ENCODE measurements at regions not wholly inside any gene's neighbourhood (a gene's known extent, or its start where the extent isn't known, plus 50 kb on each side); places are given as distances from the start of the nearest gene placed in this dataset.

- Mint-ChIP-seq H3K27me3 (ENCODE audit: low read depth in 3 of 3) (peaks cover 0 to 1% (median 0%) of the 10 kb centered on the region in 3 donors), H3K36me3 (no peaks in the 10 kb centered on the region), H3K27ac (no peak overlapping the region), H3K9me3 (peaks cover 0 to 46% (median 8%) of the 10 kb centered on the region in 6 donors), H3K4me1 (no peaks in the 10 kb centered on the region), H3K4me3 (peak overlapping the region in 2 of 5 donors; percentile 3 to 13)
- no peak for DNase-seq
These were observed 468.0 kb upstream of the GBE1 start for GRCh38 chr3:82229397-82229796.

- Mint-ChIP-seq H3K9me3 (peaks cover 9 to 41% (median 20%) of the 10 kb centered on the region in 6 donors), H3K4me3 (no peak overlapping the region), H3K27me3 (ENCODE audit: low read depth in 3 of 3) (peaks cover 0 to 1% (median 1%) of the 10 kb centered on the region in 3 donors), H3K27ac (no peak overlapping the region), H3K36me3 (no peaks in the 10 kb centered on the region), H3K4me1 (no peaks in the 10 kb centered on the region)
- DNase-seq = no peak
These were observed 463.2 kb upstream of the GBE1 start for GRCh38 chr3:82224661-82225060.

GRCh38 chr3:82222401-82222800 is 461.0 kb upstream of the GBE1 start:
- Mint-ChIP-seq H3K27me3 (ENCODE audit: low read depth in 3 of 3) (peaks cover 0 to 1% (median 0%) of the 10 kb centered on the region in 3 donors), H3K4me1 (no peaks in the 10 kb centered on the region), H3K27ac (no peak overlapping the region), H3K9me3 (peaks cover 7 to 42% (median 21%) of the 10 kb centered on the region in 6 donors), H3K36me3 (no peaks in the 10 kb centered on the region), H3K4me3 (no peak overlapping the region)
- no peak for DNase-seq

- Mint-ChIP-seq H3K27me3 (ENCODE audit: low read depth in 3 of 3) (peaks cover 0 to 1% (median 0%) of the 10 kb centered on the region in 3 donors), H3K4me3 (no peak overlapping the region), H3K36me3 (no peaks in the 10 kb centered on the region), H3K4me1 (no peaks in the 10 kb centered on the region), H3K27ac (no peak overlapping the region), H3K9me3 (peaks cover 9 to 38% (median 16%) of the 10 kb centered on the region in 6 donors)
- no peak for DNase-seq
These were observed 456.1 kb upstream of the GBE1 start for GRCh38 chr3:82217571-82217970.

GRCh38 chr3:82208002-82208710 is 446.7 kb upstream of the GBE1 start:
- no peak for DNase-seq
- Mint-ChIP-seq H3K9me3 (peaks cover 7 to 47% (median 13%) of the 10 kb centered on the region in 6 donors), H3K4me3 (no peak overlapping the region), H3K4me1 (no peaks in the 10 kb centered on the region), H3K36me3 (no peaks in the 10 kb centered on the region), H3K27ac (no peak overlapping the region), H3K27me3 (ENCODE audit: low read depth in 3 of 3) (no peaks in the 10 kb centered on the region)

- peaks cover 5 to 39% (median 11%) of the 10 kb centered on the region in 6 donors for H3K9me3 Mint-ChIP-seq
- no peak for DNase-seq
- H3K4me3 Mint-ChIP-seq = no peak overlapping the region
- H3K27ac Mint-ChIP-seq = no peak overlapping the region
- no peaks in the 10 kb centered on the region for H3K27me3 Mint-ChIP-seq (ENCODE audit: low read depth in 3 of 3)
- H3K4me1 Mint-ChIP-seq = no peaks in the 10 kb centered on the region
- no peaks in the 10 kb centered on the region for H3K36me3 Mint-ChIP-seq
These were observed 440.8 kb upstream of the GBE1 start for GRCh38 chr3:82202269-82202668.

- no peak overlapping the region for H3K27ac Mint-ChIP-seq
- H3K9me3 Mint-ChIP-seq = peaks cover 5 to 43% (median 11%) of the 10 kb centered on the region in 6 donors
- H3K4me1 Mint-ChIP-seq = no peaks in the 10 kb centered on the region
- H3K27me3 Mint-ChIP-seq (ENCODE audit: low read depth in 3 of 3) = no peaks in the 10 kb centered on the region
- no peak overlapping the region for H3K4me3 Mint-ChIP-seq
- H3K36me3 Mint-ChIP-seq = no peaks in the 10 kb centered on the region
- no peak for DNase-seq
These were observed 439.9 kb upstream of the GBE1 start for GRCh38 chr3:82201316-82201715.

- DNase-seq = no peak
- Mint-ChIP-seq H3K4me3 (no peak overlapping the region), H3K27me3 (ENCODE audit: low read depth in 3 of 3) (no peaks in the 10 kb centered on the region), H3K4me1 (no peaks in the 10 kb centered on the region), H3K9me3 (peaks cover 3 to 36% (median 15%) of the 10 kb centered on the region in 6 donors), H3K27ac (no peak overlapping the region), H3K36me3 (no peaks in the 10 kb centered on the region)
These were observed 436.6 kb upstream of the GBE1 start for GRCh38 chr3:82198009-82198408.

GRCh38 chr3:82196645-82197044 is 435.2 kb upstream of the GBE1 start:
- no peaks in the 10 kb centered on the region for H3K36me3 Mint-ChIP-seq
- H3K4me1 Mint-ChIP-seq = no peaks in the 10 kb centered on the region
- no peak overlapping the region for H3K4me3 Mint-ChIP-seq
- H3K9me3 Mint-ChIP-seq = peaks cover 1 to 27% (median 15%) of the 10 kb centered on the region in 6 donors
- H3K27me3 Mint-ChIP-seq (ENCODE audit: low read depth in 3 of 3) = no peaks in the 10 kb centered on the region
- DNase-seq = no peak
- H3K27ac Mint-ChIP-seq = no peak overlapping the region

- H3K9me3 Mint-ChIP-seq = peaks cover 0 to 29% (median 13%) of the 10 kb centered on the region in 6 donors
- no peaks in the 10 kb centered on the region for H3K4me1 Mint-ChIP-seq
- H3K27ac Mint-ChIP-seq = no peak overlapping the region
- H3K27me3 Mint-ChIP-seq (ENCODE audit: low read depth in 3 of 3) = no peaks in the 10 kb centered on the region
- H3K4me3 Mint-ChIP-seq = no peak overlapping the region
- no peak for DNase-seq
- H3K36me3 Mint-ChIP-seq = no peaks in the 10 kb centered on the region
These were observed 433.4 kb upstream of the GBE1 start for GRCh38 chr3:82194870-82195269.

- H3K36me3 Mint-ChIP-seq = no peaks in the 10 kb centered on the region
- H3K9me3 Mint-ChIP-seq = peaks cover 2 to 15% (median 8%) of the 10 kb centered on the region in 6 donors
- H3K4me1 Mint-ChIP-seq = no peaks in the 10 kb centered on the region
These were observed 424.6 kb upstream of the GBE1 start for GRCh38 chr3:82186017-82186416.

GRCh38 chr3:82179291-82179690 is 417.8 kb upstream of the GBE1 start:
- Mint-ChIP-seq H3K27ac (no peak overlapping the region), H3K9me3 (peaks cover under 1 to 26% (median 12%) of the 10 kb centered on the region in 6 donors), H3K4me1 (no peaks in the 10 kb centered on the region), H3K36me3 (no peaks in the 10 kb centered on the region), H3K27me3 (ENCODE audit: low read depth in 3 of 3) (no peaks in the 10 kb centered on the region), H3K4me3 (no peak overlapping the region)
- no peak for DNase-seq

More at GRCh38 chr3:82186017-82186416, 424.6 kb upstream of the GBE1 start:
- Mint-ChIP-seq H3K27ac (no peak overlapping the region), H3K4me3 (no peak overlapping the region), H3K27me3 (ENCODE audit: low read depth in 3 of 3) (peaks cover 0 to 1% (median 0%) of the 10 kb centered on the region in 3 donors)
- no peak for DNase-seq

- no peak overlapping the region for H3K27ac Mint-ChIP-seq
- DNase-seq = no peak
- no peak overlapping the region for H3K4me3 Mint-ChIP-seq
- no peaks in the 10 kb centered on the region for H3K27me3 Mint-ChIP-seq (ENCODE audit: low read depth in 3 of 3)
- H3K36me3 Mint-ChIP-seq = no peaks in the 10 kb centered on the region
- H3K9me3 Mint-ChIP-seq = peaks cover 2 to 31% (median 12%) of the 10 kb centered on the region in 6 donors
- H3K4me1 Mint-ChIP-seq = no peaks in the 10 kb centered on the region
These were observed 416.8 kb upstream of the GBE1 start for GRCh38 chr3:82178291-82178690.

GRCh38 chr3:82177774-82178173 is 416.3 kb upstream of the GBE1 start:
- no peaks in the 10 kb centered on the region for H3K27me3 Mint-ChIP-seq (ENCODE audit: low read depth in 3 of 3)
- no peak for DNase-seq
- no peak overlapping the region for H3K27ac Mint-ChIP-seq
- no peak overlapping the region for H3K4me3 Mint-ChIP-seq
- H3K4me1 Mint-ChIP-seq = no peaks in the 10 kb centered on the region
- peaks cover 3 to 35% (median 12%) of the 10 kb centered on the region in 6 donors for H3K9me3 Mint-ChIP-seq
- no peaks in the 10 kb centered on the region for H3K36me3 Mint-ChIP-seq

- no peaks in the 10 kb centered on the region for H3K4me1 Mint-ChIP-seq
- H3K9me3 Mint-ChIP-seq = peaks cover 2 to 23% (median 9%) of the 10 kb centered on the region in 6 donors
- H3K36me3 Mint-ChIP-seq = no peaks in the 10 kb centered on the region
- no peak overlapping the region for H3K27ac Mint-ChIP-seq
- H3K4me3 Mint-ChIP-seq = no peak overlapping the region
- H3K27me3 Mint-ChIP-seq (ENCODE audit: low read depth in 3 of 3) = no peaks in the 10 kb centered on the region
- no peak for DNase-seq
These were observed 403.8 kb upstream of the GBE1 start for GRCh38 chr3:82165266-82165665.
